ENCODE measurements at regions not wholly inside any gene's neighbourhood (a gene's known extent, or its start where the extent isn't known, plus 50 kb on each side); places are given as distances from the start of the nearest gene placed in this dataset.

GRCh38 chr7:37504801-37505200 is 56.1 kb upstream of the ELMO1 start:
- H3K36me3 Mint-ChIP-seq (ENCODE audit: insufficient read depth): no peaks in the 10 kb centered on the region
- H3K9me3 Mint-ChIP-seq: no peaks in the 10 kb centered on the region
- ATAC-seq (replicated peaks): no peak
- H3K27ac Mint-ChIP-seq: no peak overlapping the region
- no peaks in the 10 kb centered on the region for H3K4me1 Mint-ChIP-seq (ENCODE audit: low read depth in 2 of 2)
- peaks cover 29 to 40% of the 10 kb centered on the region in 2 donors for H3K27me3 Mint-ChIP-seq
- no peak overlapping the region for H3K4me3 Mint-ChIP-seq
- no peak for DNase-seq

DNA sequence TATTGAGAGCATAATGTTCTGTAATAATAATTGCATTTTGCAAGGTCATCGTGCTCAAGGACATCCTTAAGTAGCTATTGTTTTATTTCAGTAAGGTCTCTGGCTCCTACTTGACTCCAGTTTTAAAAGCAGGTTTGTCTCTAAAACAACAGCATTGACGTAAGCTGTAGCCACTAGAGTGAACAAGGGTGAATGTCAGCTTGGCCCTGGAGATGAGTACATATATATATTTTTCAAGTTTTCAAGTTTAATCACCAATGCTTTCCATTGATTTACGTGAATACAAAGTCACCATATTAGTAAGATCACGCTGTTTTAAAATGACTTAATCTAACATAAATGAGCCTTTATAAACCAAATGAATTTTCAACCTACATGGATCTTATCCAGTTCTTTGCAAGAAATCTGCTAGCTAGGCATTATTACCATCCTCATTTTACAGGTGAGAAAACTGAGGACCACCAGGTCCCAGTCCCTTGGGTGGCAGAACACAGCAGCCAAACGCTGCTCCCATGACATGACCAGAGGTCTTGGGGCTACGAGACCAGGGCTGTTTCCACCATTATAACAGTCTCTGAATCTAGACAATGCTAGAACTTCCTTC is 57.2 kb upstream of the ELMO1 start:
- Mint-ChIP-seq H3K4me3 (no peak overlapping the region), H3K9me3 (no peaks in the 10 kb centered on the region), H3K27me3 (peaks cover 29 to 40% of the 10 kb centered on the region in 2 donors), H3K36me3 (ENCODE audit: insufficient read depth) (no peaks in the 10 kb centered on the region), H3K27ac (no peak overlapping the region), H3K4me1 (ENCODE audit: low read depth in 2 of 2) (no peaks in the 10 kb centered on the region)
- ATAC-seq (replicated peaks): no peak
- no peak for DNase-seq

GRCh38 chr7:37508118-37508517 is 59.5 kb upstream of the ELMO1 start:
- Mint-ChIP-seq H3K36me3 (ENCODE audit: insufficient read depth) (no peaks in the 10 kb centered on the region), H3K4me1 (ENCODE audit: low read depth in 2 of 2) (no peaks in the 10 kb centered on the region), H3K27ac (no peak overlapping the region), H3K27me3 (peaks cover 29 to 50% of the 10 kb centered on the region in 2 donors), H3K4me3 (no peak overlapping the region), H3K9me3 (no peaks in the 10 kb centered on the region)
- DNase-seq: no peak
- no peak for ATAC-seq (replicated peaks)

GRCh38 chr7:37510043-37510634 is 61.5 kb upstream of the ELMO1 start:
- Mint-ChIP-seq H3K27me3 (peaks cover 34 to 53% of the 10 kb centered on the region in 2 donors), H3K4me3 (no peak overlapping the region), H3K27ac (no peak overlapping the region), H3K36me3 (ENCODE audit: insufficient read depth) (no peaks in the 10 kb centered on the region), H3K9me3 (no peaks in the 10 kb centered on the region), H3K4me1 (ENCODE audit: low read depth in 2 of 2) (no peaks in the 10 kb centered on the region)
- DNase-seq (peak in 2 of 3 experiments; percentile 3 to 20), ATAC-seq (replicated peaks) (no peak)

- Mint-ChIP-seq H3K4me3 (no peak overlapping the region), H3K9me3 (no peaks in the 10 kb centered on the region), H3K27me3 (peaks cover 37 to 52% of the 10 kb centered on the region in 2 donors), H3K27ac (no peak overlapping the region), H3K4me1 (ENCODE audit: low read depth in 2 of 2) (no peaks in the 10 kb centered on the region), H3K36me3 (ENCODE audit: insufficient read depth) (no peaks in the 10 kb centered on the region)
- ATAC-seq (replicated peaks): no peak
- DNase-seq: no peak
These were observed 63.3 kb upstream of the ELMO1 start for GRCh38 chr7:37511915-37512314.

- peaks cover 14 to 27% of the 10 kb centered on the region in 2 donors for H3K27me3 Mint-ChIP-seq
- no peaks in the 10 kb centered on the region for H3K9me3 Mint-ChIP-seq
- H3K4me1 Mint-ChIP-seq (ENCODE audit: low read depth in 2 of 2): no peaks in the 10 kb centered on the region
- DNase-seq (no peak), ATAC-seq (replicated peaks) (no peak)
- no peak overlapping the region for H3K4me3 Mint-ChIP-seq
- H3K36me3 Mint-ChIP-seq (ENCODE audit: insufficient read depth): no peaks in the 10 kb centered on the region
- no peak overlapping the region for H3K27ac Mint-ChIP-seq
These were observed 65.8 kb upstream of the ELMO1 start for GRCh38 chr7:37514497-37514896.

GRCh38 chr7:37516664-37517063 is 68.0 kb upstream of the ELMO1 start:
- no peaks in the 10 kb centered on the region for H3K4me1 Mint-ChIP-seq (ENCODE audit: low read depth in 2 of 2)
- H3K36me3 Mint-ChIP-seq (ENCODE audit: insufficient read depth): no peaks in the 10 kb centered on the region
- ATAC-seq (replicated peaks) (no peak), DNase-seq (no peak)
- no peak overlapping the region for H3K27ac Mint-ChIP-seq
- H3K27me3 Mint-ChIP-seq: peaks cover 19 to 26% of the 10 kb centered on the region in 2 donors
- no peak overlapping the region for H3K4me3 Mint-ChIP-seq
- H3K9me3 Mint-ChIP-seq: no peaks in the 10 kb centered on the region

GRCh38 chr7:37518266-37518665 is 69.6 kb upstream of the ELMO1 start:
- DNase-seq: no peak
- ATAC-seq (replicated peaks): no peak
- no peak overlapping the region for H3K27ac Mint-ChIP-seq
- H3K4me3 Mint-ChIP-seq: no peak overlapping the region
- no peaks in the 10 kb centered on the region for H3K9me3 Mint-ChIP-seq
- no peaks in the 10 kb centered on the region for H3K36me3 Mint-ChIP-seq (ENCODE audit: insufficient read depth)
- H3K4me1 Mint-ChIP-seq (ENCODE audit: low read depth in 2 of 2): no peaks in the 10 kb centered on the region
- peaks cover 17 to 18% of the 10 kb centered on the region in 2 donors for H3K27me3 Mint-ChIP-seq

GRCh38 chr7:37524056-37524455 is 75.4 kb upstream of the ELMO1 start:
- ATAC-seq (replicated peaks): no peak
- Mint-ChIP-seq H3K27me3 (peaks cover 21 to 30% of the 10 kb centered on the region in 2 donors), H3K9me3 (no peaks in the 10 kb centered on the region), H3K36me3 (ENCODE audit: insufficient read depth) (no peaks in the 10 kb centered on the region), H3K4me3 (no peak overlapping the region), H3K27ac (no peak overlapping the region), H3K4me1 (ENCODE audit: low read depth in 2 of 2) (no peaks in the 10 kb centered on the region)
- no peak for DNase-seq

- H3K27me3 Mint-ChIP-seq: peaks cover 20 to 23% of the 10 kb centered on the region in 2 donors
- DNase-seq: no peak
- no peak overlapping the region for H3K27ac Mint-ChIP-seq
- no peaks in the 10 kb centered on the region for H3K9me3 Mint-ChIP-seq
- no peaks in the 10 kb centered on the region for H3K4me1 Mint-ChIP-seq (ENCODE audit: low read depth in 2 of 2)
- no peak for ATAC-seq (replicated peaks)
- H3K4me3 Mint-ChIP-seq: no peak overlapping the region
- H3K36me3 Mint-ChIP-seq (ENCODE audit: insufficient read depth): no peaks in the 10 kb centered on the region
These were observed 76.1 kb upstream of the ELMO1 start for GRCh38 chr7:37524797-37525196.

DNA sequence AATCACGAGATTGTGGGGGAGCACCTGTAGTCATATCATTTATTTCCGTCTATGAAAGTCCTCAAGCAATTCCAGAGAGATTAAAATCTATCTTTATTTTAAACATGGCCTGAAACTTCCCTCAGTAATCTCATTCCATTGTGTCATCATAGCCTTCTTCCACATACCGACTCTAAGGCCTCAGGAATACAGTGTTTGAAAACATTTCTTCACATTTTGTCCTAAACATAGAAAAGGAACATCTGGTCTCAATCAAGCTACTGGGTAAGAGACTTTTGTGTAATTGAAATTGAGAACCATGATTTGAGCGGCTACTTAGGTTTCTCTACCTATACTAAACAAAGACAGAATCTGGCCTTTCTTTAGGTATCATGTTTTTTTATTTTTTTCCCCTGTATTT is 78.0 kb upstream of the ELMO1 start:
- no peaks in the 10 kb centered on the region for H3K36me3 Mint-ChIP-seq (ENCODE audit: insufficient read depth)
- H3K4me1 Mint-ChIP-seq (ENCODE audit: low read depth in 2 of 2): no peaks in the 10 kb centered on the region
- ATAC-seq (replicated peaks) (no peak), DNase-seq (no peak)
- peaks cover 21 to 25% of the 10 kb centered on the region in 2 donors for H3K27me3 Mint-ChIP-seq
- no peak overlapping the region for H3K4me3 Mint-ChIP-seq
- no peaks in the 10 kb centered on the region for H3K9me3 Mint-ChIP-seq
- H3K27ac Mint-ChIP-seq: no peak overlapping the region

DNA sequence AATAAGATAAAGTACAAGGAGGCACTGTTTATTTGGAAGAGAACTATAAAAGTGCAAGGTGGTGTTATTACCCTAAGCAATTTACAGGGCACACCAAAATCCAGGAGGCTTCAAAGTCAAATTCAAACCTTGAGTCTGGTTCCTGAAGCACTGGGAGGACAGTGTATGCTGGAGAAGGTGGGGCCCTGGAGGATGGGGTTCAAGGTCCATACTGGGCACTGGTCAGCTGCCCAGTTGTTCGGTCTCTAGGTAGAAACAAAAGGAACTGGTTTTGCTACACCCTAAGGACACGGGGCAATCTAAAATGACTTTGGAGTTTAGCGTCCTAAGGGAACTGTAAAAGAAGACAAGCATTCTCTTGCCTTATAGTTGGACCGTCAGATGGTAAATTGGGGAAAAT is 78.4 kb upstream of the ELMO1 start:
- Mint-ChIP-seq H3K27me3 (peaks cover 26 to 30% of the 10 kb centered on the region in 2 donors), H3K27ac (no peak overlapping the region), H3K4me3 (no peak overlapping the region), H3K36me3 (ENCODE audit: insufficient read depth) (no peaks in the 10 kb centered on the region), H3K9me3 (no peaks in the 10 kb centered on the region), H3K4me1 (ENCODE audit: low read depth in 2 of 2) (no peaks in the 10 kb centered on the region)
- ATAC-seq (replicated peaks) (no peak), DNase-seq (no peak)

GRCh38 chr7:37531225-37531624 is 82.6 kb upstream of the ELMO1 start:
- no peak for DNase-seq
- Mint-ChIP-seq H3K9me3 (peaks cover 0 to 1% of the 10 kb centered on the region in 2 donors), H3K4me3 (no peak overlapping the region), H3K4me1 (ENCODE audit: low read depth in 2 of 2) (no peaks in the 10 kb centered on the region), H3K36me3 (ENCODE audit: insufficient read depth) (no peaks in the 10 kb centered on the region), H3K27ac (no peak overlapping the region), H3K27me3 (peaks cover 26 to 30% of the 10 kb centered on the region in 2 donors)
- ATAC-seq (replicated peaks): no peak

GRCh38 chr7:37532636-37533035 is 84.0 kb upstream of the ELMO1 start:
- Mint-ChIP-seq H3K4me3 (no peak overlapping the region), H3K27me3 (peaks cover 30 to 31% of the 10 kb centered on the region in 2 donors), H3K4me1 (ENCODE audit: low read depth in 2 of 2) (no peaks in the 10 kb centered on the region), H3K9me3 (peaks cover 0 to 1% of the 10 kb centered on the region in 2 donors), H3K36me3 (ENCODE audit: insufficient read depth) (no peaks in the 10 kb centered on the region), H3K27ac (no peak overlapping the region)
- DNase-seq (no peak), ATAC-seq (replicated peaks) (no peak)

All from effector memory CD8-positive, alpha-beta T cell (primary cell).